ENCODE measurements at regions not wholly inside any gene's neighbourhood (a gene's known extent, or its start where the extent isn't known, plus 50 kb on each side); places are given as distances from the start of the nearest gene placed in this dataset.

DNA sequence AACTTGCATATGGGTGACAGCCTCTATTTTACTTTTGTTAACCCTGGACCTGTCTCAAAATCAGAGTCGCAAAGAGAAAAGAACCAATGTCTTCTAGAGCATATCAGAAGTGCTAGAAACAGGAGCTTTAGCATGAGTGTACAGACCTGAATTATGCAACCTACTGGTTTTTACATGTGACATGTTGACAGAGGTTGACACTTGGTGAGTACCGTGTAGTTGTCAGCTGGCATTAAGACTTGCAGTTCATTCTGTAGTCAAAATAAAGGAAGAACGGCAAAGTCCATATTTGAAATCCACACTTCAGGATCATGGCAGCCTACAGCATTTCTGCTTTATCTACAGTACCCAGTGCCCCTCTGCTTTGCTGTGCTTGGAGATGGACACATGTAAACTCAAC is 291.9 kb upstream of the TENM3 start:
- no peak for DNase-seq (ENCODE audit: low read depth)

DNA sequence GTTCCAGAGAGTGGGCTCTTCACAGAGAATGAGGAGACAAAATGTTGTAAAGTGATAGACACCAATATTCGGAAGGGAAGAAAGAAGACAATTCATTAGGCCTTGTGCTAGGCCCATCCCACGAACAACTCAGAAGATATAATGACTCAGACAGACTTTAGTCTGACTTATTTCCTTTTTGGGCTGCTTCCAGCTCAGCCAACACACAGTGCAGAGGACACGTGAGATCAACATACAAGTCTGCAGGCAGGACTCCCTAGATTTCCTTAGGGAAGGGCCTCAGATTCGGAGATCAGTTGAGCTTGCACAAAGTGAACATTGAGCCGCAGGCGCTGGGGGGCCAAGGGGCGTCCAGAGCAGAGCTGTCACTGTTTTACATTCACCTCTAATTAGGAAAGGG is 290.7 kb upstream of the TENM3 start:
- no peak for DNase-seq (ENCODE audit: low read depth)

DNA sequence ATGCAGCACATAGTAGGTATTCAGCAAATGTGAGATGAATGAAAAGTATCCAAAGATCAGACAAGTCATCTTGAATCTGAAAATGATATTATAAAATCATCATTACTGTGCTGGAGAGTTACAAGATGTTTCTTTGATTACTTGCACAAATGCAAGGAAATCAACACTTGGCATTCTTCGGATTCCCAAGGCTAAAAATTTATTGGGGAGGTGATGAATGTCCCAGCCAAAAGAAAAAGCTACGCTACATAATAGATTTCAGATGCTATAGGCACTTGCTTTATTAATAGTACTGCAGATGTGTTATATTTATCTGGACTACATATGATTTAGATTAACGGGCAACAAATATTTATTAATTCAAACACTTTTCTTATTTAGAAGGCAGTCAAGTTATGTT is 286.7 kb upstream of the TENM3 start:
- no peak for DNase-seq (ENCODE audit: low read depth)

DNA sequence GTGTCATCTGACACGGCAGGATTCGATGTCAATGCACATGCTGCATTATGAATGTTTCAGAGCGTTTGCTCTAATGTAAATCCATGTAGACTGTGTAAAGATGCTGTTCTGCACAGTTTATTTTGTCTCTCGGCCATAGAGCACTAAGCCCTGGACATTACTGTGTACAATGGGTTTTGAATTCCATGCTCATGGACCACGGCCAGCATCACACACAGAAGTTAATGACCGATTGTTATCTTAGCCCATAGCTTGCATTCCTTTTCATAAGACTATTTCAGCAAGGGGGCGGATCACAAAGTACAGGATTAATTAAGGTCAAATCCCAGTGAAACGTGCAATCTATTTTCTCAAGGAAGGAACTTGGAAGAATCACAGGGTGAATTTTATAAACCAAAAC is 286.1 kb upstream of the TENM3 start:
- DNase-seq (ENCODE audit: low read depth) = no peak

DNA sequence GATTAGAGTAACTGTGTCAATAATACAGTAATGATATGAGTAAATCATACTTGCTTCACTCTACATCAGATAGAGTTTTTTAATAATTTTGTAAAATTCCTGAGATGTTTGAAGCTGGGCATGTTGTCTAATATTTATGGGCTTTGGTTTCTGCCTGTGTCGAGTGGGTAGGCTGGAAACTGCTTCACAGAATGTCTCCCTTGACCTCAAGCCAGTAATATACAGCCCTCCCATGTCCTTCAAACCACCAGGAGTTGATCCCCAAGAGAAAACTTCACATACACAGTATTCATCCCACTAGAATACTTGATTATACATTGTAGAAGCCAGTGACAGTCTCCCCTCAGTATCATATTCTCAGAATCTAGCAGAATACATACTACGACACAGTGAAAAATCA is 284.8 kb upstream of the TENM3 start:
- DNase-seq (ENCODE audit: low read depth) = no peak

DNA sequence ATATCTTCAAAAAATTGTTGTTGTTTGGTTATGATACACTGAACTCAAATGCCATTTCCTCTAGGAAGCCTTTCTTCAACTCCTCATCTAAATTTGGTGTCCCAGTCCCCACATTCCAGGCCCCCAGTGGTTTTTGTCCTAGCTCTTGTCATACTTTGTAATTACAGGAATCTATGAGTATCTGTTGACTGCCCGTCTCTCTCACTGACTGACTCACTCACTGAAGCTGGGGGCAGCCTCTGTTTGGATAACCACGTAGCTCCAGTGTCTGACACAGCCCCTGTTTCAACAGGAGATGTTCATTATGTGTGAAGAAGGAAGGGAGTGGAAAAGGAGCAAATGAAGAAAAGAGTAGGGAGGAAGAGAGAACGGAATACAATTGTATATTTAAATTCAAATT is 284.1 kb upstream of the TENM3 start:
- no peak for DNase-seq (ENCODE audit: low read depth)

DNA sequence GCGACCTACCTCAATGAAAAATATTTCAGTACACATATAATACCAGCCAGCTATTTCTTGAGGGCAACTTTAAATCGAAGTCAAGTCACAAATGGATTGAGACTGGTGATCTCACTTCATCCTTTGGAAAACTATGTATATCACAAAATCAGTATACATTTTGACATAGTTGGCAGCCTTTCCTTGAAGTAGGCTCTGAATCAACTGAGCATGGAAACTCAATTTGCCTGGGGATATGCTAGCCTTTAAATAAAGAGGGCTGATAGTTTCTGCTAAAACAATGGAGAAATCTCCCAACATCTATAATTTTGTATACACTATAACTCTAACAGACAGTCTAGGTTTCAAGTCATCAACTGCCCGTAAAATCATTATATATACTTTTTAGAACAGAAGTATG is 282.8 kb upstream of the TENM3 start:
- no peak for DNase-seq (ENCODE audit: low read depth)

DNA sequence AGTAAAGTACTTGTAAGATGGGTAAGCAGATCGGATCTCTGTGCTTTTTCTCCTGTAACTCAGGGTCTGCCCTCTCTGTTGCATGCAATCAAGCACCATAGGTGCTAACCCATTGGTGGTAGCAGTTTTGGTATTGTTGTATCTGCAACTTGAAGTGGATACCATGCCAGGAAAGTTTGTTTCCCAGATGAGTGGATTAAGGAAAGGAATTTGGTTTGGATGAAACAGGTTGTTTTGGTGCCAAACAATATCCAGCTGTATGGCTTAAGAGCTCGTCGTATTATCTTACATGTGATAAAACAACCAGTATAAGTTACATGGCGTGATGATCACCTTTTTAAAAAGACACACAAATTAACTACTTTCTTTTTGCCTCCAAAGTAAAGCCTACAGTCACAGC is 280.9 kb upstream of the TENM3 start:
- no peak for DNase-seq (ENCODE audit: low read depth)

DNA sequence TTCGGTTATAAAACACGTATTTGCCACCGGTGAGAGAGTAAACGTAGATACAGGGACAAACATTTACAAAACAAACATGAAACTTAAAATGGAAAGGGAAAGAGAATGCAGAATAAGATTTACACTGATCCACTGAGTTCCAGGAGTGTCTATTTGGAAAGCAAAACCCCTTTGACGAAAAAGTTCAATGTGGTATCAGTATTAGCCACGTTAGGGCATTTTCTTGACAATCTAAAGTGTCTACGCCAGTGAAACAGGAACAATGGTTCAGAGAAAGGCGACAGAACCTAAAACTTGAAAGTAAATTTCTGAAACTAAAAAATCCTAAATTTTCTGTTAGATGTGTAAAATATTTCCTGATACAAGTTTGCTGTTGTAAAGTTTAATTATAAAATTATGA is 278.5 kb upstream of the TENM3 start:
- no peak for DNase-seq (ENCODE audit: low read depth)

DNA sequence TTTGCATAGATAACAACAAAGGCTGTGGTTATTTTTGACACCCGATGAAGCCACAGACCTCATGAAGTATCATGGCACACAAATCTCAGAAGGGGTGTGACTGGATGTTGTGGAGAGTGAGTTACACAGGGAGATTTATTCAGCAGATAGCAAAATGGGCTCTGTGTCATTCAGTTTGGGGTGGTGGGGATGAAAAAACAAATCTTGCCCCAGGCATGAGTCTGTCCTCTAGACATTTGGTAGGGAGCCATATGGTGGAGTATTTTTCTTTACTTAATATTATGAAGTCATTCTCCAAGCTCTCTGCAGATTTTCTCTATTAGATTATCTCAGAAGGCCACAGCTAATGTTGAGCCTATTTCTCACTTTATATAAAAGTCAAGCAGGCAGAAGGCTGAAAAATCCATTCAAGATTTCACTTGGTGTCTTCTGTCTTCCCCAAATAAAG is 277.1 kb upstream of the TENM3 start:
- DNase-seq (ENCODE audit: low read depth) = no peak

DNA sequence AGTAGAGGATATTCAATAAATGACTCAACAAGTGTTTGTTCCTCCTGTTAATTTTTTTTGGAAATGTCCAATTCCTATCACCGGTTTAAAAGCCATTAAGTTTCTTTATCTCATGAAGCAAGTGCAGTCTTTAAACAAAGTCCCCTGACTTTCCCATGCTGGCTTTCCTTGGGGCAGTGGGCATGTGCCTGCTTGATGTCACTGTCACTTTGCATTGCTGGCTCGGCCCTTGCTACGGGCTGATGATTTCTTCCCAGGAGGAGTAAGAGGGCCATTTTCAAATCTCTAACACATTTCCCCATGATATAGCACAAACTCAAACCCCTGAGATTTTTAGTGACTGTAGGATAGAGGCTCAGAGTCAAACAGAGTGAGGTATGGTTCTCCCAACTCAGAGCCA is 275.8 kb upstream of the TENM3 start:
- no peak for DNase-seq (ENCODE audit: low read depth)

DNA sequence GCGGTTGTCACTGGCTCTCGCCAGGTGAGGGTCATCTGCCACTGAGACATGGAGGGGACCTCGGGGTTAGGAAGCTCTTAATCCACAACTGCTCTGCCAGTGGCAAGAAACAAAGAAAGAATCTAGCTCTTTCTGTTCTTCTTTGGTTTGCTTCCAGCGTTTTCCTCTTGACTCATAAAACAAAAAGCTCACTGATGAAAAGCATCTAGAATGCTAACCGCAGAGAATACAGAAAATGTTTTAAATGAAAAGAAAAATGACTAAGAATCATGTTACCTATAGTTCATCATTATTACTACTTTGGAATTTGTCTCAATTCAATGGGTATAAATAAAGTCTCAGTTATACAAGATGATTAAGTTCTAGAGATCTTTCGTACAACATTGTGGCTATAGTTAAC is 274.8 kb upstream of the TENM3 start:
- DNase-seq (ENCODE audit: low read depth) = no peak

DNA sequence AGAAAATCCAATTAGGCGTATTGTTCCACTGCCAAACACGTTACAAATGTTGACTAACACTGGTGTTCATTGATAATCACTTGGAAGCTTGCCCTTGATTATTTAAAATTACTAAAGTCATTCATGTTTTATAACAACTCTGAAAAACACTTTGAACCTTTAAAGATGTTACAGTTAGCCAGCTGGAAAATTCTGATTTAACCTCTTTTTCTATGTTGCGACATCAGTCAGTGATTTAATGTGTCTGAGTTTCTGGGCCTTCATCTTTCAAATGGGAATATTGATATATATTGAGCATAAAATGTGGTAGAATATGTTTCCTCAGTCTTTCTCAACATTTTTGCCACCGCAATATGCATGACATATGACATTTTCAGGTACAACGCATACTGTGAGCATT is 274.1 kb upstream of the TENM3 start:
- no peak for DNase-seq (ENCODE audit: low read depth)

DNA sequence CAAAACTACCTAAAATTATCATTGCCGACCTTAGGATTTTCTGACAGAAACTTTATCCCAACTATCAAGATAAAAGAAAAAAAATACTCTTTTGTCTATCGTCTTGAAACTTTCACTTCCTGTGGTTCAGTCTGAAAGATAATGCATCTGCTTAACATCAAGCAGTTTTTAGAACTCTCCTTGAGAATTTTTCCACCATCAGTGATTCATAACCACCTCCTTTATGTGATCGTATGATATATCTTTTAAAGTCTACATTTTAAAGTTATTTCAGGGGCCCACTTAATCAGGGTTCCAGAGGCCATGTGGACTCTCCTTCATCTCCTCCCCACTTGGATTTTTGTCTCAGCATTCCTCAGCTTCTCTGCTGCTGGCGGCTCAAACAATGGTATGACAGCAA is 272.8 kb upstream of the TENM3 start:
- DNase-seq (ENCODE audit: low read depth) = no peak

DNA sequence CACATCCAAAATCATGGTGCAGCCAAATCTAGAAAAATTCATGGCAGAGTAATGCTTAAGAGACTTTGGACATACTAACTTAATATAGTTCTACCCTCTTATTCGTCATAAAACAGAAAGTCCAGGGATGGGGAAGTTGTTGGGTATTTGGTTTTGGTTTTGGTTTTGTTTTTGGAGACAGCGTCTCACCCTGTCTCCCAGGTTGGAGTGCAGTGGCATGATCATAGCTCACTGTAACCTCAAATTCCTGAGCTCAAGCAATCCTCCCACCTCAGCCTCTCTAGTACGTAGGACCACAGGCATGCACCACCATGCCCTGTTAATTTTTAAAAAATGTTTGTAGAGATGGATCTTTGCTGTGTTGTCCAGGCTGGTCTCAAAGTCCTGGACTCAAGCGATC is 271.8 kb upstream of the TENM3 start:
- no peak for DNase-seq (ENCODE audit: low read depth)

DNA sequence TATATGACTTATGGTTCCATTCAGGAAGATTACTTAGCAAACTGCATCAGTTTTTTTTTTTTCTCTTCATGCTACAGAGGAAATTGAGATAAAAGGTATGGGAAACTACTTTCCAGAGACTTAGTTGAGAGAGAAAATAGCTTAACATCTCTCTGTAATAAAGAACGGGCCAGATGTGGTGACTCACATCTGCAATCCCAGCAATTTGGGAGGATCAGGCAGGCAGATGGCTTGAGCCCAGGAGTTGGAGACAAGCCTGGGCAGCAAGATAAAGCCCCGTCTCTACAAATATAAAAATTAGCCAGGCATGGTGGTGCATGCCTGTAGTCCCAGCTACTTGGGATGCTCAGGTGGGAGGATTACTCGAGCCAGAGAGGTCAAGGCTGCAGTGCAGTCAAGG is 271.2 kb upstream of the TENM3 start:
- DNase-seq (ENCODE audit: low read depth) = no peak

DNA sequence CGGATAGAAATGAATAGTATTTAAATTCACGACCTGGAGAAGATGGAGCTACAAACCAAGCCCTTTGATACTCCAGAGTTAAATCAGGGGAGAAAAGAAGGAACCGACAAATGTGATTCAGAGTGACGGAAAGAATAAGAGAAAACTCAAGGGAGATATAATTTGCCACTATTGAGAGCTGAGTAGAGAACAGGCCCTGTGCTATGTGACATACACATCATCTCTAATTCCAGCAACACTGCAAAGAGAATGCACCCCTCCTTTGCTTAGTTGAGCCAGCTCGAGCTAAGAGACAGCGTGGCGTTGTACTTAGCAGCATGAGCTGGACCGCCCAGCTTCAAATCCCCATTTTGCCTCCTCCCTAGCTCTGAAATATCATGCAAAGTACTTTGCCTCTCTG is 266.4 kb upstream of the TENM3 start:
- no peak for DNase-seq (ENCODE audit: low read depth)

DNA sequence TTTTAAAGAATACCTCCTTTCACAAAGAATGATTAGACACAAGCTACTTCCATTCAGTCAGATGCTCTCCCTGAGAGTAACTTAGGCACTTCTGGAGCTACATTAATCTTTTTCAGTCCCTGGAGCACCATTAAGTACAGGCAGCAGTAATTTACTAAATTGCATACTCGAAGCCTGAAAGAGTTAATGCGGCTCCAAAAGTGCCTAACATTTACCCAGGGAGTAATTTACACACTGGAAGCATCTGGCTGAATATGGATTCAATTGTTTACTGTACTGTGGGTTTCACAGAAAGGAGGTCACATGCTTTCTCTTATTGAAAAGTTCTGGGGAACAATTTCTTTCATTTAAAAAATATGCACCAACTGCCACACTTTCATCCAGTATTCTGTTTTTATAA is 260.8 kb upstream of the TENM3 start:
- no peak for DNase-seq (ENCODE audit: low read depth)

DNA sequence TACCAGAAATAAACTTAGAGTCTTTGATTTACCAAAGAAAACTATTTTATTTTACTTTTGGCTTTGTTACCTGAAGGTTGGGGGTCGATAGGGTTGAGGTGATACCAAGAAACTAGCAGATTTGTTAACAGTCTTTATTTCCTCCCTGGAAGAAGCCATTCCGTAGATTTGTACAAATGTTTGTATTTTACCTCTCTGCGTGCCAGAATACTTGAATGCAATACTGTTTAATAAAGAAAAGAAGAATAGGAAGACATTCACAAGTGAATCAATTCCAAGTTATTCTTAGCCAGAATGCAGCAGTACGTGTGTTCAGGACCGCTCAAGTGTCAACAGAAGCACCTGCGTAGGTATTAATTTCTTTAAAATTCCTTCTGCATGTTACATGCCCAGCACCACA is 260.3 kb upstream of the TENM3 start:
- no peak for DNase-seq (ENCODE audit: low read depth)

DNA sequence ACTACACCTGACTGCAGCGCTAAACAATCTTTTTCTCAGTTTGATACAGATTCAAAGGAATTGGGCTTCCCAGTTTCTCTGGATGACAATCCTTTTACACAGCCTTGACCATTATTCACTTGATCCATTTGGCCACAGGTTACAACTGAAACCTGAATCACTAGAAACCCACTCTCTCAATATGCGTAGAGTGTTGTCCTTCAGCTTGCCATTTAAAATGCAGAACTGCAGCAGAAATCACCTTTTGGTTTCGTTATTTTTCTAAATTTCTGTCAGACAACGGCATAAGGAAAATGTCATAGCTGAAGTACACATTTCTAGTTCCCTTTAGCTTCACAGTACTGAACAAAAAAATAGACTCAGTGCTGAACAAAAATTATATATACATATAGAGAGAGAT is 255.8 kb upstream of the TENM3 start:
- no peak for DNase-seq (ENCODE audit: low read depth)

DNA sequence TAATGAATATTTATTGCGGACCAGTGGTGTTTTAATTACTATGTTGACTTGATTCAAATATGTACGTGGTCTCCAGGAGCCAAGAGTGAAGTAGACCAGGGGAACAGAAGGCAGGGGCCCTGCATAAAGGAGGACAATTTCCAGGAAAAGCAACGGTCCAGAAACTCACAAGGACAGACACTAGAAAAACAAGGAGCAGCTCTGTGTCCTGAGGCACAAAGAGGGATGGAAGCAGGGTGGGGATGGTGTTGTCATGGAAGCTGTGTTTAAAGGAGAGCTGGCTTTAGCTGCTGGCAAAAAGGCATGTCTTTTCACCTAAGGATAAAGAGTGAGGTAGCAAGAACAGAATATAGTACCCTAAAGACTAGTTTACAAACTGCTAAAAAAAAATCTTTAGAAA is 254.1 kb upstream of the TENM3 start:
- DNase-seq (ENCODE audit: low read depth) = no peak

DNA sequence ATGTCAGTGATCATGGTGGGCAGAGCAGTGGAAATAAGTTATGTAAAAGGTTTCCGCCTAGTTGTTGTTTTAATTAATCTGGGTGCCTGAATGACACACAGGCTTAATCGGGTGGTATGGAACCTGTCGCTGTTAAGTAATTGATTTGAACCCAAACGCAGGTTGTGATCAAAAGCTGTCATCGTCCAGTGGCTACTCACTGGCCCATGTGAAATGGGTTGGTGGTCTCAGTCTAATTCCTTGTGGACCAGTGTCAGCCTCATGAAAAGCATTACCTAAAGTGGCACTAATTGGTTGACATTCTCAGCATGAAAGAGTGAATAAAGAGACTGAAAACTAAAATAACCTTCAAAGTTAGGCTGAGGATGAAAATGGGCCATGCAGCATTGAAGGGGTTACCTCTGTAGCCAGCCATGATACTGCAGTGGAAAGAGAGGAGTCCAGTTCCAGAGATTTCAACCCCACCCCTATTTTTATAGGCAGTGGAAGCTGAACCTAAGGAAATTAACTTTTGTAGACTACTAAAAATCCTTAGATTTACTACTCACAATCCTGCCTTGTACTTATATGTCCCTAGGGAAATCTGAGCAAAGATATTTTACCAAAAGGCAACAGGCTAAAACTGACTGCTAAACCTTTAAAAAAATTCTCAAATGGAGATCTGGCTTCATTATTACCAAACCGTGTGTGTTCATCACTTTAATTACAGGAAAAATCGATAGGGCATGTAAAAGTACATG is 251.7 kb upstream of the TENM3 start:
- DNase-seq (ENCODE audit: low read depth) = no peak

DNA sequence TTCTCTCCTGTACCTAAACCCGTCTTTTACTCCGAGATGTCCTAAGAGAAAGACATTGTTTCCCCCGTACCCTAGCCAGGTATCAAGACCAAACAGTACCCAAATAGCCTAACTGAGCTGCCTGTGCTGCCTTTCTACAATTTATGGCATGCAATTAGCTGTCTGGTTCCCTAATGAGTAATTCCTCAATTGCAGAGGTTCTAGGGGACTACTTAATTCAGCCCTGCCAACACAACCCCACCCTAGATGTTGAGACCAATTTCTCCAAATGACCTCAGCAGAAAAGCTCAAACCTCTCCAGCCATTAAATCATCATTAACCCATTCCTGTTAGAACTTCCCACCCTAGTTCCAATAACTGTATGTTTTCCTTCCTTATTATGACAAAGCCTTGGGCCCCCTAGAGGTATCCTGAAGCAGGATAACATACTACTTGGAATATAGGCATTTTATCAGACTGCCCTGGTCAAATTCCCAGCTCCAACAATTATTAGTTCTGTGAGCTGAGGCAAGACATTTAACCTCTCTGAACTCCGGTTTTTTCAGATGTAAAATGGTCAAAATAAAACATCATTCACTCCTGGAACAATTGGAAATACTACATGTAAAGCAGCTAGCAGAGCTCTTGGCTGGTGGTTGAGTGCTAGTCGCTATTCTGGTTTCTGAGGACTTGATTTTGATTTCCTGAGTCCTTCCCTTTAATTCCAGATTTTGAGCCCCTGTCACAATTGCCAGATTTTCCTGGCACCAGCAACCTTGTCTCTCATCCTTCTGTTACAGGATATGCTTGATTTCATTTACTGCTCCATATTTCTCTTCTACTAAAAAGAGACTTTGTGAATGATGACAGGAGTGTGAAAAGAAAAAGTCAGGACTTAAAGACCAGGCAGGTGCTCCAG is 244.6 kb upstream of the TENM3 start:
- no peak for DNase-seq (ENCODE audit: low read depth)

DNA sequence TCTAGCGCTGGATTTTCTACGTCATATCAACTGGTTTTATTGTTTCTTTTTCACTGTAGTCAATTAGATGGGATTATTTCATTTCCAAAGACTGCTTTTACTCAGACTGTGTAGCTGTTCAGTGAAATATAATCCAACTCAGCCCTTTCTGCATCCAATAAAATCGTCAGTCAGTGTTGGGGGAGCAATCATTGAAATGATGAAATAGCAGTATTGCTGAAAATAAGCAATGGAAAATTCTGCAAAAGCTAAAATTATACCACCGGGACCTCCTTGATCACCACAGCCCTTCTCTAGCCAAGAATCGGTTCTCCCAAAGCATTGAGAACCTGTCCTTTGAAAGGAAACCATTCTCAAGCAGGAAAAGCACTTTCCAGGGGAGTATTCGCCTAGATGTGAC is 243.1 kb upstream of the TENM3 start:
- DNase-seq (ENCODE audit: low read depth) = no peak

Data from CMK (cell line).